Body of pancreas (tissue), 4 donors: ENCODE measurements at regions not wholly inside any gene's neighbourhood (a gene's known extent, or its start where the extent isn't known, plus 50 kb on each side); places are given as distances from the start of the nearest gene placed in this dataset.

Source experiments
- POLR2A ChIP-seq, 3 donors: fragments of 450-650 bp; IDR thresholded peaks; one replicate each; pipeline ENCODE4 v1.6.1; 2016; ENCODE audit warnings: antibody characterized with exemption in 3 of 3, mild to moderate bottlenecking in 2 of 3
- TF ChIP-seq, protein P1 (sequence below), 7 experiments: fragments of 450-650 bp in 4 of 7; fragments of 200-600 bp in 3 of 7; sonication (generic) in 3 of 7; IDR thresholded peaks; one replicate each; pipeline ENCODE4 v1.5.1; 2016 to 2019; ENCODE audit warnings: antibody characterized with exemption in 7 of 7

DNA sequence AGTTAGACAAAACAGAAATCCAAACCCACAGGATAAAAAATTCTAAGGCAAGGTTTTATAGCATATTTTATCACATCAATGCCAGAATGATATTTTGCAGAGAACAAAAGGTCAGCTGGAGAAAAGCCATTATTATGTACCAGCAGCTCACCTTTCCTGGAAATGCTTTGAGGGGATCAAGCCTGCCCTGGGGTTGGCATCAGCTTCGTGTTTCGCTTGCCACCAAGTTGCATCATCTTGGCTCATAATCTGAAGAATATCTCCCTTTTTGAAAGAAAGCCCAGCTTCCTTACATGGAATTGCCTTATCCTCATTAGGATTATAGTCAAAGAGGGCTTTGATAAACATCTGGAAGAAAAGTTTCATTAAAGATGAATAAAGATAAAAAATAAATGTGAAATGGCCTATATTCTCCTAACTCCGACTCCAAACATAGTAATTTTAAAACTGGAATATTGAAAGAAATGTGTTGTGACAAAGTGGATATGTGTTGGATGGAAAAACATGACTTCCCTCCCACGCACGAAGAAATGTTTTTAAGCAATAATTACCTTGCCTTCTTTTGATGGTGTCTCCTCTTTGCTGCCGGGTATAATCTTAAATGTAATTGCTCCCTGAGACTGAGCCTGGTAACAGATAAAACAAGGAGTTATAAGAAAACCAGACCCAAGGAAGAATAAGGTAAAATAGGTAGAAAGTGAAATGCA lies 121.3 kb upstream of the ODAD2 start:
- TF ChIP-seq, protein P1, sequence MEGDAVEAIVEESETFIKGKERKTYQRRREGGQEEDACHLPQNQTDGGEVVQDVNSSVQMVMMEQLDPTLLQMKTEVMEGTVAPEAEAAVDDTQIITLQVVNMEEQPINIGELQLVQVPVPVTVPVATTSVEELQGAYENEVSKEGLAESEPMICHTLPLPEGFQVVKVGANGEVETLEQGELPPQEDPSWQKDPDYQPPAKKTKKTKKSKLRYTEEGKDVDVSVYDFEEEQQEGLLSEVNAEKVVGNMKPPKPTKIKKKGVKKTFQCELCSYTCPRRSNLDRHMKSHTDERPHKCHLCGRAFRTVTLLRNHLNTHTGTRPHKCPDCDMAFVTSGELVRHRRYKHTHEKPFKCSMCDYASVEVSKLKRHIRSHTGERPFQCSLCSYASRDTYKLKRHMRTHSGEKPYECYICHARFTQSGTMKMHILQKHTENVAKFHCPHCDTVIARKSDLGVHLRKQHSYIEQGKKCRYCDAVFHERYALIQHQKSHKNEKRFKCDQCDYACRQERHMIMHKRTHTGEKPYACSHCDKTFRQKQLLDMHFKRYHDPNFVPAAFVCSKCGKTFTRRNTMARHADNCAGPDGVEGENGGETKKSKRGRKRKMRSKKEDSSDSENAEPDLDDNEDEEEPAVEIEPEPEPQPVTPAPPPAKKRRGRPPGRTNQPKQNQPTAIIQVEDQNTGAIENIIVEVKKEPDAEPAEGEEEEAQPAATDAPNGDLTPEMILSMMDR (IDR thresholded peaks at IDR 0.05), result no peak
- no peak for TF ChIP-seq POLR2A (IDR thresholded peaks at IDR 0.05)
